ENCODE measurements at regions not wholly inside any gene's neighbourhood (a gene's known extent, or its start where the extent isn't known, plus 50 kb on each side); places are given as distances from the start of the nearest gene placed in this dataset.
"Not testable (repeated sequence)": the region's sequence is repeated elsewhere in the genome, so short reads cannot be mapped to it uniquely, and the experiment has no call there.

- not testable (repeated sequence) for TF ChIP-seq EZH2 (IDR thresholded peaks at IDR 0.05; ENCODE audit: borderline replicate concordance, insufficient read depth, low read depth, low read length, poor library complexity, severe bottlenecking); CTCF (IDR thresholded peaks at IDR 0.05)
These were observed 802.0 kb upstream of the FAM174A start for GRCh38 chr5:99733146-99733545.

Measured in B cell (primary cell).